IPS DF 6.9 (cell line): ENCODE measurements at regions not wholly inside any gene's neighbourhood (a gene's known extent, or its start where the extent isn't known, plus 50 kb on each side); places are given as distances from the start of the nearest gene placed in this dataset.

ENCODE experiments used
- DNase-seq: peaks from one replicate; pipeline ENCODE4 v3.0.0-alpha.2; 2013; ENCODE audit warnings: low read depth, low spot score
- H3K27ac ChIP-seq: one replicate; pipeline ENCODE4 v1.5.1; 2013; ENCODE audit warnings: low read length, control low read depth
- H3K27me3 ChIP-seq: 2 replicates; pipeline ENCODE4 v1.6.1; 2013; ENCODE audit warnings: mild to moderate bottlenecking, low read length; ENCODE audit not compliant: control insufficient read depth, insufficient read depth
- H3K36me3 ChIP-seq: 2 replicates; pipeline ENCODE4 v1.6.1; 2013; ENCODE audit warnings: low read length; ENCODE audit not compliant: control insufficient read depth, insufficient read depth
- H3K4me1 ChIP-seq: 2 replicates; pipeline ENCODE4 v1.6.1; 2013; ENCODE audit warnings: low read length; ENCODE audit not compliant: control insufficient read depth, insufficient read depth
- H3K4me3 ChIP-seq: 2 replicates; pipeline ENCODE4 v1.5.1; 2013; ENCODE audit warnings: mild to moderate bottlenecking, low read length
- H3K9me3 ChIP-seq: 2 replicates; pipeline ENCODE4 v1.6.1; 2013; ENCODE audit warnings: low read length, inconsistent platforms; ENCODE audit not compliant: control insufficient read depth, insufficient read depth
- WGBS: extraction: QIAGEN DNeasy Blood & Tissue Kit; methylation state at CpG from one replicate; pipeline ENCODE4 v1.1.7; 2013; ENCODE audit warnings: mixed read lengths, missing lambda C conversion rate; ENCODE audit not compliant: insufficient read length, insufficient coverage; 5-methylcytosine and 5-hydroxymethylcytosine counted together

DNA sequence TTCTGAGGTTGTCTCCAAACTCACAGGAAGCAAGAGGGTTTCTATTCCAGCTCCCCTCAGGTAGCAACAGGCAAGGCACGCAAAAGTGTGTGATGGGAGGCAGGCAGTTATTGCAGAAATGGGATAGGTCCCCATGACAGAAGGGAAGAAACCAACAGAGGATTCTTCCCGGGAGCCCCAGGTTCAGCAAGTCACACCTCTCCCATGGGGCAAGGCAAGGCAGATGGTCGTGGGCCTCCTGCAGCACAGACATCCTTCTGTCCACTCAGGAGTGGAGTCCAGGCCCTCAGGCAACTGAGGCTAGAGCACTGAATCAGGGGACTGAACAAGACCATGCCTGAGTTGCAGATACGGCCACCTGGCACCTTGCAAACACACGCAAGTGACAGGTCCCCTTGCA is 424.9 kb upstream of the IRX4 start:
- H3K27ac ChIP-seq = no peak overlapping the region
- no peaks in the 10 kb centered on the region for H3K9me3 ChIP-seq
- H3K4me1 ChIP-seq = no peaks in the 10 kb centered on the region
- H3K4me3 ChIP-seq = no peak overlapping the region
- no peaks in the 10 kb centered on the region for H3K36me3 ChIP-seq
- no peak for DNase-seq
- no peaks in the 10 kb centered on the region for H3K27me3 ChIP-seq
- no CpG with 5 or more reads among the region's 5 CpGs for WGBS

GRCh38 chr5:2306711-2307110 is 424.0 kb upstream of the IRX4 start:
- Histone ChIP-seq H3K9me3 (no peaks in the 10 kb centered on the region), H3K27me3 (no peaks in the 10 kb centered on the region), H3K4me1 (no peaks in the 10 kb centered on the region), H3K36me3 (no peaks in the 10 kb centered on the region), H3K27ac (no peak overlapping the region), H3K4me3 (no peak overlapping the region)
- no CpG with 5 or more reads among the region's 6 CpGs for WGBS
- DNase-seq = no peak

DNA sequence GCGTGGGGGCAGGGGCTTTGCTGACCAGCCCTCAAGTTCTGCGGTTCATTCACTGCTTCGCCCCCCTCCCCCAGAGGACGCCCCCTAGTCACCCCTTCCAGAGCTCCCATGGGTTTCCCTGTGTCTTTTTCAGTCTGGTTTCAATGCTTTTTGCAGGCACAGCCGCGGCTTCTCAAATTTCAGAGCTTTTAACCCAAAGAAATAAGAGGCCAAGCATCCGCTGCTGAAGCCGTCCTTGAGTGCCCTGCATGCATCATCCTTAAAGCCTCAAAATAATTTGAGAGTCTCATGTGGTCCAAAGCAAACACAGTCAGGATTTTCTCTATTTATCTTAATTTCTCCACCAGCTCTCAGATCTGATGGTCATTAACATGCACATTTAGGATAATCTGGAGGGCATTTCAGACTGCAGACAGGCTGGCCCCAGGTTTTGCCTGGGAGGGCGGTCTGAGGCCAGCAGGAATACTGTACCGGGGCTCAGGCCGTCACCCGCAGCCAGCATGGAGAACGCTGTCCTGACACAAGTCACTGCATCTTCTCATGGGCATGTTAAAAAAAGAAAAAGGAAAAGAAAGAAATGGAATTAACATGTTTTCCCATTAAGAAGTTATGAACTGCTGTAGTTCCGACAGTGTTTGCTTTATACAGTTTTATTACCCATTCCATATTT is 420.8 kb upstream of the IRX4 start:
- H3K27me3 ChIP-seq = no peaks in the 10 kb centered on the region
- no peaks in the 10 kb centered on the region for H3K36me3 ChIP-seq
- peaks cover 1% of the 10 kb centered on the region; the same call in 1 of the 2 replicates for H3K4me1 ChIP-seq
- no peak for DNase-seq
- H3K27ac ChIP-seq = no peak overlapping the region
- no peak overlapping the region for H3K4me3 ChIP-seq
- H3K9me3 ChIP-seq = no peaks in the 10 kb centered on the region
- no CpG with 5 or more reads among the region's 14 CpGs for WGBS

- no peak overlapping the region for H3K4me3 ChIP-seq
- no peaks in the 10 kb centered on the region for H3K9me3 ChIP-seq
- no peaks in the 10 kb centered on the region for H3K27me3 ChIP-seq
- WGBS = no CpG with 5 or more reads among the region's 16 CpGs
- DNase-seq = no peak
- peaks cover 1% of the 10 kb centered on the region; the same call in 1 of the 2 replicates for H3K4me1 ChIP-seq
- no peak overlapping the region for H3K27ac ChIP-seq
- H3K36me3 ChIP-seq = no peaks in the 10 kb centered on the region
Measured at GRCh38 chr5:2302169-2302568, 419.4 kb upstream of the IRX4 start.

DNA sequence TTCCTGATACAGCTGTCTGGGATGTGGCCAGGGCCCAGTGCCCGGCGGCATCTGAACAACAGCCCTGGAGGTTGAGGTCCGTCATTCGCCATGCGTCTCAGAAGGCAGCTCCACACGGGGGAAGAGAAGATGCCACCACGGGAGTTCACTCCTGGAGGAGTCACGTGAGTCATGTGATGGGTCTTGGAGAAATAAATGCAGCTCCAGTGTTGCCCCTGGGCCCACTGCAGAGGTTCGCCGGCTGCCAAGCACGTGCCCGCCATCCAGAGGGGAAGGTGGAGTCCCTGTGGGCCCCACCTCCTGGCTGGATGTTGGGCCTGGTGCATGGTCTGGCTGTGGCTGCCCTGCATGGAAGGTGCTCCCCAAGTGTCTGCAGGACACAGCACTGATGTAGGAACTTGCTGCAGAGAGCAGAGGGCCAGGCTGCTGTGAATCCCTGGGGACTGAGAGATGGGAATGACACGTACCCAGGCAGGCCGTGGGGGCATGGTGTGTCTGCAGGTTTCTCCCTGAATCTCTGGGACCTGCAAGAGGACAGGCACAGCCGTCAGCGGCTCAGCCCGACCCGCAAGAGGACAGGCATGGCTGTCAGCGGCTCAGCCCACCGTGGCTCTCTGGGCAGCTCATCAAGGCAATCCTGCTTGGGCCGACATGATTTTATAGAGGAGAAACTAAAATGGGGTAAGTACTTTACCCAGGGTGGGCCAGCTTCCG is 418.3 kb upstream of the IRX4 start:
- Histone ChIP-seq H3K27me3 (no peaks in the 10 kb centered on the region), H3K9me3 (no peaks in the 10 kb centered on the region)
- WGBS = no CpG with 5 or more reads among the region's 22 CpGs

GRCh38 chr5:2300421-2300820 is 417.7 kb upstream of the IRX4 start:
- no peak overlapping the region for H3K4me3 ChIP-seq
- no peak for DNase-seq
- H3K4me1 ChIP-seq = peaks cover 1% of the 10 kb centered on the region; the same call in 1 of the 2 replicates
- no peak overlapping the region for H3K27ac ChIP-seq
- H3K36me3 ChIP-seq = no peaks in the 10 kb centered on the region
- no CpG with 5 or more reads among the region's 11 CpGs for WGBS
- H3K27me3 ChIP-seq = no peaks in the 10 kb centered on the region
- H3K9me3 ChIP-seq = no peaks in the 10 kb centered on the region

More for the DNA sequence above, 418.3 kb upstream of the IRX4 start:
- H3K36me3 ChIP-seq = no peaks in the 10 kb centered on the region
- no peak overlapping the region for H3K4me3 ChIP-seq
- H3K4me1 ChIP-seq = peaks cover 1% of the 10 kb centered on the region; the same call in 1 of the 2 replicates
- H3K27ac ChIP-seq = no peak overlapping the region
- DNase-seq = no peak

- Histone ChIP-seq H3K27me3 (no peaks in the 10 kb centered on the region), H3K9me3 (no peaks in the 10 kb centered on the region), H3K36me3 (no peaks in the 10 kb centered on the region), H3K27ac (no peak overlapping the region), H3K4me1 (peaks cover 1% of the 10 kb centered on the region; the same call in 1 of the 2 replicates), H3K4me3 (no peak overlapping the region)
- DNase-seq = no peak
- whole genome bisulfite sequencing = no CpG with 5 or more reads among the region's 19 CpGs
Measured at GRCh38 chr5:2299388-2300220, 416.9 kb upstream of the IRX4 start.

DNA sequence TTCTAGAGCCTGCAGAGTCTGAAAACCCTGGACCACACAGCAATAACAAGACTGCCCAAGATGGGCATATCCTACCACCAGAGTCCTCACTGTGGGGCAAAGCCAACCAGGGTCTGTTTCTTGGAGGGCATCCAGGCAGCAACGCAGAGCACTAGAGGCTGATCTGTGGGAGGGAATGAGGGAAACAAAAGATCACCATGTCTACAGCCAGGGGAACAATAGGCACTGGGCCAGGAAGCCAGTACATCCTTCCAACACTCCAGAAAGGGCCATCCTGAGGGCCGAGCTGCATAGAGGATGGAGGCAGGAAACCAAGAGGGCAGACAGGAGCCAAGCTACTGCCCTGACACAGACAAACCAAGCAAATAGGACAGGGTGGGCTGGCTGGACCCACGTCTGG is 416.1 kb upstream of the IRX4 start:
- Histone ChIP-seq H3K4me3 (no peak overlapping the region), H3K27me3 (no peaks in the 10 kb centered on the region), H3K27ac (no peak overlapping the region), H3K4me1 (peaks cover 1% of the 10 kb centered on the region; the same call in 1 of the 2 replicates), H3K9me3 (no peaks in the 10 kb centered on the region), H3K36me3 (no peaks in the 10 kb centered on the region)
- WGBS = no CpG with 5 or more reads among the region's 3 CpGs
- DNase-seq = no peak

GRCh38 chr5:2297991-2298390 is 415.3 kb upstream of the IRX4 start:
- no peaks in the 10 kb centered on the region for H3K36me3 ChIP-seq
- DNase-seq = no peak
- no CpG with 5 or more reads among the region's 13 CpGs for WGBS
- H3K4me1 ChIP-seq = peaks cover 1% of the 10 kb centered on the region; the same call in 1 of the 2 replicates
- H3K27ac ChIP-seq = no peak overlapping the region
- no peaks in the 10 kb centered on the region for H3K9me3 ChIP-seq
- H3K27me3 ChIP-seq = no peaks in the 10 kb centered on the region
- no peak overlapping the region for H3K4me3 ChIP-seq

- DNase-seq = no peak
- H3K36me3 ChIP-seq = no peaks in the 10 kb centered on the region
- no CpG with 5 or more reads among the region's 13 CpGs for WGBS
- H3K27me3 ChIP-seq = no peaks in the 10 kb centered on the region
- H3K4me3 ChIP-seq = no peak overlapping the region
- peaks cover 1% of the 10 kb centered on the region; the same call in 1 of the 2 replicates for H3K4me1 ChIP-seq
- no peak overlapping the region for H3K27ac ChIP-seq
- no peaks in the 10 kb centered on the region for H3K9me3 ChIP-seq
Measured at GRCh38 chr5:2295476-2295875, 412.8 kb upstream of the IRX4 start.
